ENCODE measurements at regions not wholly inside any gene's neighbourhood (a gene's known extent, or its start where the extent isn't known, plus 50 kb on each side); places are given as distances from the start of the nearest gene placed in this dataset.

DNA sequence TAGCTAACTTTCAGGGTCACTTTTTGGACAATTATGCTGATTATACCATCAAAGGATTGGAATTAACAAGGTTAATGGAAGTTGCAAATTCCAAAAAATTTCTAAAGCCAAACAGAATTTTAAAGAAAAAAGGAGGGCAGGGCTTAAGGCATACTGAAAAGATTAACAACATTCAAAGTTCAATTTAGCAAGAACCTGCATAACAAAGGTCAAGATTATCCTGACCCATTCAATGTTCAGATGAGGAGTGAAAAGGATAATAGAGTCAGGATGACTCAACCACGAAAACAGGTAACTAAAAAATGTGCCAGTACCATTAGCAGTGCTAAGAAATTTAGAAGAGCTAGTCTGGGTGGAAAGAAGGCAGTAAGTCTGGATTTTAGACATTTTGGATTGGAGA lies 139.8 kb upstream of the HNMT start:
- TF ChIP-seq EZH2 (IDR thresholded peaks at IDR 0.05; ENCODE audit: low read length, missing control alignments): no peak
- TF ChIP-seq CTCF (conservative IDR thresholded peaks at IDR 0.05 in 1 of 2, IDR thresholded peaks at IDR 0.05 in 1 of 2; ENCODE audit: low read depth in 1 of 2, low read length in 2 of 2): no peak
- H3K4me1 ChIP-seq (ENCODE audit: control insufficient read depth, extremely low read depth, insufficient read depth, low read length): no peaks in the 10 kb centered on the region
- H3K9me3 ChIP-seq (ENCODE audit: control insufficient read depth, insufficient read depth, low read depth, low read length): no peaks in the 10 kb centered on the region
- H3K27ac ChIP-seq (ENCODE audit: insufficient read depth, low read length): no peak overlapping the region
- no peaks in the 10 kb centered on the region for H3K79me2 ChIP-seq (ENCODE audit: control insufficient read depth, insufficient read depth, low read length)
- H4K20me1 ChIP-seq (ENCODE audit: control insufficient read depth, extremely low read depth, insufficient read depth, low read length): no peaks in the 10 kb centered on the region
- no peak for DNase-seq (ENCODE audit: low read depth in 2 of 2)
- H3K4me2 ChIP-seq (ENCODE audit: extremely low read depth, insufficient read depth, low read length): no peak overlapping the region
- no peaks in the 10 kb centered on the region for H3K36me3 ChIP-seq (ENCODE audit: control insufficient read depth, insufficient read depth, low read length)
- H2AFZ ChIP-seq (ENCODE audit: low read length): no peak overlapping the region
- no peaks in the 10 kb centered on the region for H3K27me3 ChIP-seq (ENCODE audit: control insufficient read depth, insufficient read depth, low read length)
- no peak overlapping the region for H3K4me3 ChIP-seq (replicated peaks in 1 of 4; ENCODE audit: control extremely low read depth in 1 of 4, insufficient read depth in 1 of 4, low read depth in 3 of 4, low read length in 4 of 4)
- no peak overlapping the region for H3K9ac ChIP-seq (ENCODE audit: insufficient read depth, low read length)

DNA sequence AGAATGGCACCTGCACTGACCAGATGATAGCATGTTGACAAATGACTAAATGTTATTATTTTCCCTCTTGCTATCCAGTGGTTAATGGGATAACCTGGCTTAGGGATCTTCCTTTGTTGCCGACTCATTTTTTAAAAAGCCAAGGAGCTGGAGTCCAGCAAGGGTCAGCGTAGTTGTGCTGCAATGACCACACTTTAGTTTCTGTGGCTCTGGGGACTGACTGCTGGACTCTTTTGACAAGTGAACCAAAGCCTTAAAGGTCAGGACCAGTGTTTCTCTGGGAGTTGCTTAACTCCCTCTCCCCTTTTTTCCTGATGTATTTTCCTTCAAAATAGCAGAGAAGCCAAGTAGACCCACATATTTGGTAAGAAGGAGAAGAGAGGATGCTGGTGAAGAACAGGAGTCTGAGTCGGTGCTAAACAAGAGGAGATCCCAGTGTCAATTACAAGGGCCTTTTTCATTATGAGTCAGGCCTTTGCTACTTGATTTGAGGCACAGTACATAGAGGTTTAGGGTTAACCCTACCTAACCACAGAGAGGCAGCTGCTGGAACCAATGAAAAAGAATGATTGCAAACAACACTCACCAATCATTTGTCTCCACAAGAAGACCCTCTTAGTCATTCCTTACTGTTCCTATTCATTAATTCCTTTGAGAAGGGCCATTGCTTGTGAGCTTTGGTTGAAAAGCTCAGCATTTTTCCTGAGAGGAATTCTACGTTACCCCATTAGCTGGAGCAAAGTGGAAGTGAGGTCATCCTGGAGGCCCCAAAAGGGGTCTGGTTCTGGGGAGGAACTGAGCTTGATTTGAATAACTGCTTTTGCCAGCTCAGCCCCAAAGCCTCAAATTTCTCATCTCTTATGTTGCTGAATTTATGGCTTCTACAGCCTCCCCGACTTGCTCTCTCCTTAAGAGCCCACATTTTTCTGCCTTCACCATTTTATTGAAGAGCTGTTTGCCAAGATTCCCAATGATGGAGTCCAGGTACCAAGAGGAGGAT lies 137.6 kb upstream of the HNMT start:
- no peaks in the 10 kb centered on the region for H3K27me3 ChIP-seq (ENCODE audit: control insufficient read depth, insufficient read depth, low read length)
- H3K4me1 ChIP-seq (ENCODE audit: control insufficient read depth, extremely low read depth, insufficient read depth, low read length): no peaks in the 10 kb centered on the region
- TF ChIP-seq EZH2 (IDR thresholded peaks at IDR 0.05; ENCODE audit: low read length, missing control alignments) (no peak), CTCF (conservative IDR thresholded peaks at IDR 0.05 in 1 of 2, IDR thresholded peaks at IDR 0.05 in 1 of 2; ENCODE audit: low read depth in 1 of 2, low read length in 2 of 2) (no peak)
- H3K27ac ChIP-seq (ENCODE audit: insufficient read depth, low read length): no peak overlapping the region
- no peak for DNase-seq (ENCODE audit: low read depth in 2 of 2)
- H4K20me1 ChIP-seq (ENCODE audit: control insufficient read depth, extremely low read depth, insufficient read depth, low read length): no peaks in the 10 kb centered on the region
- no peak overlapping the region for H2AFZ ChIP-seq (ENCODE audit: low read length)
- H3K9me3 ChIP-seq (ENCODE audit: control insufficient read depth, insufficient read depth, low read depth, low read length): no peaks in the 10 kb centered on the region
- H3K79me2 ChIP-seq (ENCODE audit: control insufficient read depth, insufficient read depth, low read length): no peaks in the 10 kb centered on the region
- no peak overlapping the region for H3K4me2 ChIP-seq (ENCODE audit: extremely low read depth, insufficient read depth, low read length)
- no peaks in the 10 kb centered on the region for H3K36me3 ChIP-seq (ENCODE audit: control insufficient read depth, insufficient read depth, low read length)
- no peak overlapping the region for H3K4me3 ChIP-seq (replicated peaks in 1 of 4; ENCODE audit: control extremely low read depth in 1 of 4, insufficient read depth in 1 of 4, low read depth in 3 of 4, low read length in 4 of 4)
- H3K9ac ChIP-seq (ENCODE audit: insufficient read depth, low read length): no peak overlapping the region

DNA sequence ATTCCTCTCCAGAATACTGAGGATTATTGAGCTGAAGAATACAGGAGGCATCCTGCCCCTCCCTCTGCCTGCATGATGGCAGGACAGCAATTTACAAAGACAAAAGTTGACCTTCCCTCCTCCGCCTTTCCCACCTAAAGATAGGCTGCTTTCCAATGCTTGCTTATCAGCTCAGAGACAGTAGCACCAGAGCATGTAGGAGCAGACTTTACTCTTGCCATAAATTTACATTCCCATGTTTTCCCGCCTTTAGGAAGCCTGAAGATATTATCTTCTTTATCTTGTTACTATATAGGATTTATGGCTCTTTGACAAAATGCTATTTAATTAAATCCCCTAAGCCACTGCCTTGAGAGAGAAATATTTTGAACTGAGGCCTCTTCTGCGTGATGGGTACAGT lies 135.6 kb upstream of the HNMT start:
- no peak overlapping the region for H3K4me3 ChIP-seq (replicated peaks in 1 of 4; ENCODE audit: control extremely low read depth in 1 of 4, insufficient read depth in 1 of 4, low read depth in 3 of 4, low read length in 4 of 4)
- no peak overlapping the region for H3K4me2 ChIP-seq (ENCODE audit: extremely low read depth, insufficient read depth, low read length)
- TF ChIP-seq EZH2 (IDR thresholded peaks at IDR 0.05; ENCODE audit: low read length, missing control alignments) (no peak), CTCF (conservative IDR thresholded peaks at IDR 0.05 in 1 of 2, IDR thresholded peaks at IDR 0.05 in 1 of 2; ENCODE audit: low read depth in 1 of 2, low read length in 2 of 2) (no peak)
- no peaks in the 10 kb centered on the region for H3K27me3 ChIP-seq (ENCODE audit: control insufficient read depth, insufficient read depth, low read length)
- no peak overlapping the region for H3K9ac ChIP-seq (ENCODE audit: insufficient read depth, low read length)
- no peaks in the 10 kb centered on the region for H3K4me1 ChIP-seq (ENCODE audit: control insufficient read depth, extremely low read depth, insufficient read depth, low read length)
- H3K79me2 ChIP-seq (ENCODE audit: control insufficient read depth, insufficient read depth, low read length): no peaks in the 10 kb centered on the region
- H3K9me3 ChIP-seq (ENCODE audit: control insufficient read depth, insufficient read depth, low read depth, low read length): no peaks in the 10 kb centered on the region
- H4K20me1 ChIP-seq (ENCODE audit: control insufficient read depth, extremely low read depth, insufficient read depth, low read length): no peaks in the 10 kb centered on the region
- H3K36me3 ChIP-seq (ENCODE audit: control insufficient read depth, insufficient read depth, low read length): no peaks in the 10 kb centered on the region
- no peak for DNase-seq (ENCODE audit: low read depth in 2 of 2)
- no peak overlapping the region for H2AFZ ChIP-seq (ENCODE audit: low read length)
- H3K27ac ChIP-seq (ENCODE audit: insufficient read depth, low read length): no peak overlapping the region
